ENCODE measurements at regions not wholly inside any gene's neighbourhood (a gene's known extent, or its start where the extent isn't known, plus 50 kb on each side); places are given as distances from the start of the nearest gene placed in this dataset.
A peak's percentile ranks its signal among the peaks of the same experiment; 100 is the strongest.
"Not testable (repeated sequence)": the region's sequence is repeated elsewhere in the genome, so short reads cannot be mapped to it uniquely, and the experiment has no call there.

DNA sequence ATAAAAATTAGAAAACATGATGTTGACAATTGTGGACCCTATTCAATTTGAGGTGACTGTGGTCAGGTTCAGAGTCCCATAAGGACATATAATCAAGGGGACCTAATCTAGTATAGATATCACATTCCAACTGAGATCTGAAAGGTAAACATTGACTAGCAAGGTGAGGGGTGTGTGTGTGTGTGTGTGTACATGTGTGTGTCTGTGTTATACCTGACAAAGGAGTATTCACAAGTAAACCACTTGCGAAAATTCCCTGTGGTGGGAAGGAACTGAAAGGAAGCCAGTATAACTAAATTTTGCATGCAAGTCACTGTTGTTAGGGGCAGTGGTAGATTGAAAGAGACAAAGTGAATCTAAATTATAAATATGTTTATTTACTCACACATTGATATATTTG lies 723.7 kb downstream of the COL12A1 start:
- no peak for DNase-seq (ENCODE audit: low read depth in 1 of 2, low spot score in 1 of 2)
- TF ChIP-seq JUND (IDR thresholded peaks at IDR 0.05; ENCODE audit: low read depth): no peak
- in situ Hi-C loops (cut with HindIII; ENCODE audit: low pct_unique_long_range_greater_than_20kb, low sequenced_read_pairs): no loop called here

DNA sequence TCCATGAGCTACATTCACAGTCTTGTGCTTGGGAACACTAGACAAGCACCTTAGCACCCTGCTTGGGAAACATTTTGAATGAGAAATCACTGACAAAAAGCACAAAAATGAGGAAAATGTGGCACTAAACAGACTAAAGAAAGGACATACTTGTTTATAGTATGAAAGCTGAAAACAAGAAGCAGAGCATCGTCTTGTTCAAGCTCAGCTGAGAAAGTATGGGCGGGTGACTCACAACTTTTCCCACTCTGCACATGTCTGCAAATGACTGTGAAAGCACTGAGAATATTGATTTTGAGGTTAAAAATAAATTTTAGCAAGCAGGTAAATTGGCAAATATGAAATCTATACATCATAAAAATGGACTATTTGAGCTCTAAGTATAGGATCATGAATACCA lies 725.3 kb downstream of the COL12A1 start:
- in situ Hi-C loops (cut with HindIII; ENCODE audit: low pct_unique_long_range_greater_than_20kb, low sequenced_read_pairs): no loop called here
- no peak for DNase-seq (ENCODE audit: low read depth in 1 of 2, low spot score in 1 of 2)
- no peak for TF ChIP-seq JUND (IDR thresholded peaks at IDR 0.05; ENCODE audit: low read depth)

DNA sequence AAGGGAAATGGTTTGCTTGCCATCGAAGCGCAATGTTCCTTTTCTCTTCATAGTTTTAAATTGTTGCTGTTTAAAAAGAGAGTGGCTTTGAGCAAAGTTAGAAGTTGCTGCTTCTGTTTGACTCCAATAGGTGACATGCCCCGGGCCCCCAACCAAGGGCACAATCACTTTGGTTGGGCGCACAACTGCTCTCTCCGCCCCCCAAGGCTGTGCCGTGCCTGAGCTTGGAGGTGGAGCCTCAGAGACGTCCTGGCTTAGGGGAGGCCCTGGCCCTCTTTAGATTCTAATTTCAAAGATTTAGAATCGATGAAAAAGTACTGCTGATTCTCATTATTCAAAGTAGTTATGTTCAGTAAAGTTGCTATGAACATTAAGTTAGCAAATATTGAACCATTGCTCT lies 725.9 kb downstream of the COL12A1 start:
- no peak for TF ChIP-seq JUND (IDR thresholded peaks at IDR 0.05; ENCODE audit: low read depth)
- in situ Hi-C loops (cut with HindIII; ENCODE audit: low pct_unique_long_range_greater_than_20kb, low sequenced_read_pairs): no loop called here
- no peak for DNase-seq (ENCODE audit: low read depth in 1 of 2, low spot score in 1 of 2)

DNA sequence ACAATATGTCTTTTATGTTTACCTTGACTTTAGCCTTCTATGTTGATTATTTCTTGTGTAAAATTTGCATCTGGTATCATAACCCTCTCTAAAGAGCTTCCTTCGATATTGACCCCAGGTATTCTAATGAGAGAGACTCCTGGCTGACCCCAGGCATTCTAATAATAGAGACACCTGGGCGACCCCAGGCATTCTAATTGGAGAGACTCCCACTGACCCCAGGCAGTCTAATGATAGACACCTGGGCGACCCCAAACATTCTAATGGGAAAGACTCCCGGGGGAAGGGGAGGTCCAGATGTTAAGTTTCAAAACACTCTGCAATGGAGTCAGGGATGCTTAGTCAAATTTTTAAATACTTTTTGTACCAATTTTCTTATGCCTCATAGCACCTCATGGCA lies 726.4 kb downstream of the COL12A1 start:
- no peak for TF ChIP-seq JUND (IDR thresholded peaks at IDR 0.05; ENCODE audit: low read depth)
- in situ Hi-C loops (cut with HindIII; ENCODE audit: low pct_unique_long_range_greater_than_20kb, low sequenced_read_pairs): no loop called here

DNA sequence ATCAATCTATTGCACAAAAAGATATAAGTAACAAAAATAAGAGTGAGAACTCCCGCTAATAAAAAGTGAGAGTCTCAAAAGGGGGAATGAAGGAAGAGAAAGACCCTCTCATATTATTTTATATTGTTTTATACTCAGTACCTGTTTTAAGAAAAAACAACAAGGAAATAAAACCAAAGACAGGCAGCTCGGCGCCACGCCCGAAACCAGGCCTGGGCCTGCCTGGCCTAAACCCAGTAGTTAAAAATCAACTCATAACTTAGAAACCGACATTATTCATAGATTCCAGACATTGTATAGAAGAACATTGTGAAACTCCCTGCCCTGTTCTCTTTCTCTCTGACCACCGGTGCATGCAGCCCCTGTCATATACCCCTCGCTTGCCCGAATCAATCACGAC lies 731.8 kb downstream of the COL12A1 start:
- DNase-seq (ENCODE audit: low read depth in 1 of 2, low spot score in 1 of 2); in situ Hi-C loops (cut with HindIII; ENCODE audit: low pct_unique_long_range_greater_than_20kb, low sequenced_read_pairs): not testable (repeated sequence)

More for the DNA sequence above, 726.4 kb downstream of the COL12A1 start:
- DNase-seq (ENCODE audit: low read depth in 1 of 2, low spot score in 1 of 2): no peak

DNA sequence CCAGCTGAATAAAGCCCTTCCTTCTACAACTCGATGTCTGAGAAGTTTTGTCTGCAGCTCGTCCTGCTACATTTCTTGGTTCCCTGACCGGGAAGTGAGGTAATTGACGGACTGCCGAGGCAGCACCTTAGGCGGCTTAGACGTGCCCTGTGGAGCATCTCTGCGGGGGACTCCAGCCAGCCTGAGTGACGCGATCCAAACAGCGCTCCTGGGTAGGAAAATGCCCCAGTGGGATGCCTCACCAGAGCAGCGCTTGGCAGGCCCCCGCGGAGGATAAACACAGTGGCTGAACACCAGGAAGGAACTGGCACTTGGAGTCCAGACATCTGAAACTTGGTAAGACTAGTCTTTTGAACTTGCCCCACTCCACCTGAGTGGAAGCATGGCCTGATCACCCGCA lies 737.3 kb downstream of the COL12A1 start:
- DNase-seq (ENCODE audit: low read depth in 1 of 2, low spot score in 1 of 2); in situ Hi-C loops (cut with HindIII; ENCODE audit: low pct_unique_long_range_greater_than_20kb, low sequenced_read_pairs): not testable (repeated sequence)

DNA sequence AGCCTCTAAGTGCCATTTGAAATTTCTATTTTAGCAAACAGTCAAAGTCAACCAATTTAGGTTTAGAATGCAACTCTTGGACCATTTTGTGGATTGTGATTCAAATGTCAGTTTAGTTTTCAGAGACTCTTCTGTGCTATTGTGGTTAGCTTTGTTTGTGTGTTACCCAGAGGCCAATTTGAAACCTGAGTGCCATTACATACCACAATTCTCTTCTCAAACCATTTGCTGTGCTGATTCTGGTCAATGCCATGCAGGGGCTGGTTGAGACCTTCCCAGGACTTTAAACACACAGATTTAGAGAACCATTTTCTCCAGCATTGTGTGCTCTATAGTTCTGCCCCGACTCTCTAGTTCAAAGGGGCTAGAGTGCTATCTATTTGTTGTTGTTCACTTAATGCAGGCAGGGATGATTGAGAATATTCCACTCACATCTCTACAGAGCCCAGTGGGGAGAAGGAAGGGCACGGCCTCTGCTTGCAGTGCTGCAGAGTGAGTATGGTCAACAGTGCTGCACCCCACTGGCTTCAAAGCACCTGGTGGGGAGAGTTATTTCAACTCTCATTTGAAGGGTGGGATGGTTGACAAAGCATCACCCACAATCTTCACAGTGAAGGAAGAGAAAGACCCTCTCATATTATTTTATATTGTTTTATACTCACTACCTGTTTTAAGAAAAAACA lies 738.2 kb downstream of the COL12A1 start:
- no peak for TF ChIP-seq JUND (IDR thresholded peaks at IDR 0.05; ENCODE audit: low read depth)
- peak in 1 of 2 experiments; percentile 16 for DNase-seq (ENCODE audit: low read depth in 1 of 2, low spot score in 1 of 2)
- in situ Hi-C loops (cut with HindIII; ENCODE audit: low pct_unique_long_range_greater_than_20kb, low sequenced_read_pairs): no loop called here

DNA sequence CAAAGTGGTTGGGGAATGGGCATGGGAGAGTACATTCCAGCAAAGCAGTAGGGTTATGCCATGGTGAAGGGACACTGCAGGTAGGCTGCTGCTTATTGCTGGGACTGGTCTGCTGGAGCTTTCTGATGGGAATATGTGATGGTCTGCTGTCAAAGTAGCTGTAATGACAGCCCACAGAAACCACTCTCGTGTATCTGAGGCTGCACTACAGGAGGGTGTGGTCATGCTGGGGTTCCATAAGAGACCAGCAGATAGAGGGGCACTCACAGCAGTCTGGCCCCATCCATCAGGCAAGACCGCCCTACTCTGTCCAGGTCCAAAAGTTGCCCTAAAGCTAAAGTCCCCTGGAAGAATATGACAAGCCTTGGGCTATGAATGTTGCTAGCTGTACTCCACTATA lies 739.3 kb downstream of the COL12A1 start:
- in situ Hi-C loops (cut with HindIII; ENCODE audit: low pct_unique_long_range_greater_than_20kb, low sequenced_read_pairs): no loop called here
- no peak for DNase-seq (ENCODE audit: low read depth in 1 of 2, low spot score in 1 of 2)
- TF ChIP-seq JUND (IDR thresholded peaks at IDR 0.05; ENCODE audit: low read depth): no peak

DNA sequence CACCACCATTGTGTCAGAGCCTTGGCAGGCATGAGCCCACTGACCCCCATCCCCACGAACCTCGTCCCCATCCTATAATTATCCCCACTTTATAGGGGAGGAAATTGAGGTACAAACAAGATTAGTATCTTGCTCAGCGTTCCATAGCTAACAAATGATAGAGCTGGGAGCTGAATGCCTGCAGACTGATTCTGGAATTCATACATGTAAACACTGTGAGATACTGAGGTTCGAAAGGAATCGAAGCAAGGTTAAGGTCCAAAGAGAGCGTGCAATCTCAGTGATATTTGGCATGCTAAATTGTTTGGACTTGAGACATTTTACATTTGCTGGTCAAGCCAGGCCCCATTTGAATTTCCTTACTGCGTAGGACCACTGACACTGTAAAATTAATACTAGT lies 746.6 kb downstream of the COL12A1 start:
- no peak for DNase-seq (ENCODE audit: low read depth in 1 of 2, low spot score in 1 of 2)
- in situ Hi-C loops (cut with HindIII; ENCODE audit: low pct_unique_long_range_greater_than_20kb, low sequenced_read_pairs): no loop called here
- TF ChIP-seq JUND (IDR thresholded peaks at IDR 0.05; ENCODE audit: low read depth): no peak

DNA sequence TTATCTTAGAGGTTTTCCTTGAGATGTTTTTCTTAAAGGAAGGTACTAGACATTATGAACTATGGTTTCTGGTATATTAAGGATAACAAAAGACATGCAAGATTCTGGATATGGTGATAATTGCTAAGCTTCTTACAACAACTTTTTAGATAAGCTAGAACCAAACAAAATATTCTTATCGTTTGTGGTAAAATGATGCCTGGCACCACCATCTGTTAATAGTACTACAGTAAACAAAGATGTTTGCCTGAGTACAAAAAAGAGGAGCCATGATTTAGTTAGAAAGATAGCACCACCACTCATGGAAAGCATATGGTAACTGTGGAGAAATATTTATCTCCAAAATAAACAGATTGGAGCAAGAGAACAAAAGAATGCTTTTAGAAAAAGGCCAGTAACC lies 747.3 kb downstream of the COL12A1 start:
- in situ Hi-C loops (cut with HindIII; ENCODE audit: low pct_unique_long_range_greater_than_20kb, low sequenced_read_pairs): no loop called here
- DNase-seq (ENCODE audit: low read depth in 1 of 2, low spot score in 1 of 2): peak in 1 of 2 experiments; percentile 49
- TF ChIP-seq JUND (IDR thresholded peaks at IDR 0.05; ENCODE audit: low read depth): no peak

DNA sequence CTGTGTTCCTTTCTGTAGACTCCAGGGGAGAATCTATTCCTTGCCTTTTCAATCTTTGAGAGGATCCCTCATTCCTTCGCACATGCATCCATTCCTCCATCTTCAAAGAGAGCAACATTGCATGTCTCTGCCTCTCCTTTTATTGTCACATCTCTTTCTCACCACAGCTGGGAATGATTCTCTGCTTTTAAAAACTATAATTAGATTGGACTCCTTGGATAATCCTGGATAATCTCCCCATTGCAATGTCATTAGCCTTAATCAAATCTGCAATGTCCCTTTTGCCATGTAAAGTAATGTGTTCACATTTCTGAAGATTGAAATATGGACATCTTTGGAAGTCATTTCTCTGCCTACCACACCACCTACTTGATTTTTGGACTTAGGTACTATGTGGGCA lies 750.1 kb downstream of the COL12A1 start:
- in situ Hi-C loops (cut with HindIII; ENCODE audit: low pct_unique_long_range_greater_than_20kb, low sequenced_read_pairs): no loop called here
- DNase-seq (ENCODE audit: low read depth in 1 of 2, low spot score in 1 of 2): no peak
- TF ChIP-seq JUND (IDR thresholded peaks at IDR 0.05; ENCODE audit: low read depth): no peak

DNA sequence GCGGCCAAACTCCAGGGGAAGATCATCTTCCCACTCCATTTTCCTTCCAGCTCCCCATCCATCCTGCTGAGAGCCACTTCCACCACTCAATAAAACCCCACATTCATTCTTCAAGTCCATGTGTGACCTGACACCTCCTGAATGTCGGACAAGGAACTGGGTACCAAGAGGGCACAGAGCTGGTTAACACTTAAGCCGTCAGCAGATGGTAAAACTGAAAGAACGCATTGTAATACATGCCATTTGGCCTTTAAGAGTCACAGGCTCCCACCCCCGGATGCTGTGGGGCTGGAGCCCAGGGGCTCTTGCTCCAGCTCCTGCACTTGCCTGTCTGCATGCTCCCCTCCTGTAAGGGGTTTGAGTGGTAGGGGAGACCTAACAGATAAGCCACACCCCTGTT lies 753.9 kb downstream of the COL12A1 start:
- TF ChIP-seq JUND (IDR thresholded peaks at IDR 0.05; ENCODE audit: low read depth): no peak
- no peak for DNase-seq (ENCODE audit: low read depth in 1 of 2, low spot score in 1 of 2)
- in situ Hi-C loops (cut with HindIII; ENCODE audit: low pct_unique_long_range_greater_than_20kb, low sequenced_read_pairs): no loop called here

DNA sequence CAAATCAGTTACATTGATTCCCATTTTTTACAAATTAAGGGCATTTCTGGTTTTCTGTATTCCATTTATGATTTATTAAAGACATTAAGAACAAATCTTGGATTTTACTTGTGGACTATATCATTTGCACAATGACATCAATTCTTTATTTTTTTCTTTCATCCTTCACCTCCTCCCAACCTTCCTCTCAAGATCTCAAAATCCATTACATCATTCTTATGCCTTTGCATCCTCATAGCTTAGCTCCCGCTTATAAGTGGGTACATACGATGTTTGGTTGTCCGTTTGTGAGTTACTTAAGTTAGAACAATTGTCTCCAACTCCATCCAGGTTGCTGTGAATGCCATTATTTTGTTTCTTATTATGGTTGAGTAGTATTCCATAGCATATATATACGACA lies 752.8 kb downstream of the CD109 start:
- in situ Hi-C loops (cut with HindIII; ENCODE audit: low pct_unique_long_range_greater_than_20kb, low sequenced_read_pairs): no loop called here

DNA sequence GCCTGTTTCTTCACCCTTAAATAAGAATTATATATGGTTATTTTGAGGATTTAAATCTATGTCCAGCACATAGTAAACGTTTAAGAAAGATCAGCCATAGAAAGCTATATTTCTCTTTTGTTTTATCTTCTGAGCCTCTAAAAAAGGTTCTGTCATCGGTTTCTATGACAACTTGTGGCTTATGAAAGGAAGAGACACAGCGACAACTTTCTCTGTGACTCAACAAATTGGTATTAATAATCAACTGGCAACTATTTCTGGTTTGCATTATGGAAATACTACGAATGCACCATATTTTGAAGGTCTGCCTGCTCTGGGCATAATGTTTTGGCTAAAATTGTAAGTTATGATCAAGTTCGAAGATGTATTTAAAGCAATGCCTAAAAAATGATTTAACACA lies 751.0 kb downstream of the CD109 start:
- no peak for TF ChIP-seq JUND (IDR thresholded peaks at IDR 0.05; ENCODE audit: low read depth)
- in situ Hi-C loops (cut with HindIII; ENCODE audit: low pct_unique_long_range_greater_than_20kb, low sequenced_read_pairs): no loop called here
- DNase-seq (ENCODE audit: low read depth in 1 of 2, low spot score in 1 of 2): no peak

More for the DNA sequence above, 752.8 kb downstream of the CD109 start:
- DNase-seq (ENCODE audit: low read depth in 1 of 2, low spot score in 1 of 2): no peak
- no peak for TF ChIP-seq JUND (IDR thresholded peaks at IDR 0.05; ENCODE audit: low read depth)
